RPMI8226 (cell line): ENCODE measurements at regions not wholly inside any gene's neighbourhood (a gene's known extent, or its start where the extent isn't known, plus 50 kb on each side); places are given as distances from the start of the nearest gene placed in this dataset.
"Not testable (repeated sequence)": the region's sequence is repeated elsewhere in the genome, so short reads cannot be mapped to it uniquely, and the experiment has no call there.

ENCODE experiments used
- DNase-seq: peaks from one replicate; pipeline ENCODE4 v3.0.0-alpha.2; 2015

DNA sequence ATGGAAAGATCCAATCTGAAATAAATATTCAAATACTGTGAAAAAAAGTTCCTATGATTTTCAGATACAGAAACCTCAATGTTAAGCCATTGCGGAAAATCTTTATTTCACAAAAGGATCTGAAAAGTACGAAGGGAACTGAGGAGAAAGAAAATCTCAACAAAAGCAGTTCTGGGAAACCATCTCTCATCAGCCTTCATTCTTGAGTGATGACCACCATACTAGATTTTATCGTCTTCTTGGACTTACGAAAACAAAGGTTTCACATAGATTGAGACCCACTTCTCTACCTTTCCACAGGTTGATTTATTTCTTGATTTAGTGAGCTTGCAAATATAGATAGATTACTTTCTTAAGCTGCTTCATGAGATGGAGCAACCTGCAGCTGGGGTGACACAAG, 293.4 kb upstream of the LYZL1 start:
- no peak for DNase-seq

DNA sequence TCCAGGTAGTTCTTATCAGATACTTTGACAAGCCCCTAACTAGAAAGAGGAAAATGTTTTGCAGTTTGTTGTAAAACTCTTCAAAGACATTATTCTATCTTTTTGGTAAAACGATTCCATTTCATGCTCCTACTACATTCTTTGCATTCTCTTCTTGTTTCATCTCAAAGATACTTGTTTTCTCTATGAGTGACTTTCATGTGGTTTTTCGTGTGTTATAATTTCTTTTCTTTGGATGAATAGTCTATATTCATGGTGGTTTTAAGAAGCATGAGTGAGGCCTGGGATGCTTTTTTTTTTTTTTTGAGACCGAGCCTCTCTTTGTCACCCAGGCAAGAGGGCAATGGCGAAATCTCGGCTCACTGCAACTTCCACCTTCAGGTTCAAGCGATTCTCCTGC, 292.5 kb upstream of the LYZL1 start:
- no peak for DNase-seq

DNA sequence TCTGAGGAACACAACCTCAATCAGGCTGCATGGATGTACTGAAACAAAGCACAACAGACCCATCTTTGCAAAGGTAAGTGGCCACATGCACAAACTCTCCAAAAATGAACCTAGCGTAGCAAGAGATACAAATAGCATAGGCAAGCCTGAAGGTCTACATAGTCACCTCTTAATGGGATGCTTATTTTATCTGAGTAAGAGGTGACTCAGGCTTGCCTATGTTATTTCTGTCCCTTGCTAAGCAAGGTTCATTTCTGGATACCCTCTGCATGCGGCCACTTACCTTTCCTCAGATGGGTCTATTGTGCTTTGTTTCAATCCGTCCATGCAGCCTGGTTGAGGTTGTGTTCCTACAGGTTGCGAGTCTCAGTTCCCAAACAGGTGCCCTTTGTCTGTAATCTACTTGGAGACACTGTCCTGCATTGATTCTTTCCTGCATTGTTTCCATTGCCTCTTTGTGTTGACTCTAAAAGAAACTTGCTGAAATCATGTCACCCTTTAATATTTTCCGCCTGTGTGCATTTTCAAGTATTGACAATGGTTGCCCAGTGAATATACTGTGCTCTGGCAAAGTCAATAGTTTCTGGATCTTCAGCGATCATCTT, 291.8 kb upstream of the LYZL1 start:
- DNase-seq: no peak

DNA sequence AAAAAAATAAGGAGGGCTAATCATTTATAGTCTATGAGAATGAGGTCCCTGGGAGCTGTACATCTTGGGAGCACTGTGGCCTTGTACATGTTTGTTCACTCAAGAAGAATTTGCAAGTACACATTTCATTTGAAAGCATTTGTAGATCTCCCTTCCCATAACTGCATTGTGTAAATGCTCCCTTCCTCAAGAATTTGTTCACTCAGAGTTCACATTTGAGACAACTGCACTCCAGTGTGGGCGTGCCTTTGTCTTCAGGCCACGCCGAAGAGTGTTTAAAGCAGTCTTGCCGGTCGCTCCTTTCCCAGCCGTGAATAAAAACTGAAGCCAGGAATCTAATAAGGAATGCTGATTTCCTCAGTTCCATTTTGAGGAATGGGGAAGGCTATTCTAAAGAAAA, 291.1 kb upstream of the LYZL1 start:
- DNase-seq: no peak

DNA sequence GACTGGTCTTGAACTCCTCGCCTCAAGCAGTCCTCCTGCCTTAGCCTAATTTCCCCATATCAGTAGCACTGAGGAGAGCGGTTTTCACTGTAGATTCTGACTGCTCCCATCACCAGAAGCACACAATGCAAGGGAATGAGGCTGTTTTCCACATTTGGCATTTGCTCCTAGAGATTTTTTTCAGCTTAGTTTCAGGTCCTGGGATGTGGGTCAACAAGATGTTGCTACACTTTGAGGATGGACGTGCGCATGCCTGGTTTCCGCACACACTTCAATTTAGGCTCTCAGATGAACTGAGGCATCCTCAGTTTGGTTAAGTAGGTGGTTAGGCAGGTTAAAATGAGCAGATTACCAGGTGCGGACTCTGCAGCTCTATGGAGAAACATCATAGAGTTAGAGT, 287.1 kb upstream of the LYZL1 start:
- DNase-seq: no peak

DNA sequence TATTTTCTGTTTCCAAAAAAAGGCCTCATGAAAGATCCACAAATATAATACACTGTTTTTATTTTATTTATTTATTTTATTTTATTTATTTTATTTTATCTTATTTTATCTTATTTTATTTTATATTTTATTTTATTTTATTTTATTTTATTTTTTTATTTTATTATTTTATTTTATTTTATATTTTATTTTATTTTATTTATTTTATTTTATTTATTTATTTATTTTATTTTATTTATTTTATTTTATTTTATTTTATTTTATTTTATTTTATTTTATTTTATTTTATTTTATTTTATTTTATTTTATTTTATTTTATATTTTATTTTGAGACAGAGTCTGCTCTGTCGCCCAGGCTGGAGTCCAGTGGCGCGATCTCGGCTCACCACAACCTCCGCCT, 285.9 kb upstream of the LYZL1 start:
- not testable (repeated sequence) for DNase-seq

DNA sequence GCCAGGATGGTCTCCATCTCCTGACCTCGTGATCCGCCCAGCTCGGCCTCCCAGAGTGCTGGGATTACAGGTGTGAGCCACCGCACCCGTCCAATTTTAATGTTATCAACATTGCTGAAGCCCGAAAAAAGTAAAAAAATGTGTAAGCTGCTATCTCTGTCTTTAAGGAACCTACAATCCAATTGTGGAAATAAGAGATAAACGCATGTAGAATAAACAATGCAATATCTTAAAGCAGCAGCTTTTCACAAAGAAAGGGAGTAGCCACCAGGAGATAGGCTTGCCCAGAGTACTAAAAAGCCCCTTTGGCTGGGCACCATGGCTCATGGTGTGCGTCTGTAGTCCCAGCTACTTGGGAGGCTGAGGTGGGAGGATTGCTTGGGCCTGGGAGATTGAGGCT, 282.9 kb upstream of the LYZL1 start:
- DNase-seq: no peak

DNA sequence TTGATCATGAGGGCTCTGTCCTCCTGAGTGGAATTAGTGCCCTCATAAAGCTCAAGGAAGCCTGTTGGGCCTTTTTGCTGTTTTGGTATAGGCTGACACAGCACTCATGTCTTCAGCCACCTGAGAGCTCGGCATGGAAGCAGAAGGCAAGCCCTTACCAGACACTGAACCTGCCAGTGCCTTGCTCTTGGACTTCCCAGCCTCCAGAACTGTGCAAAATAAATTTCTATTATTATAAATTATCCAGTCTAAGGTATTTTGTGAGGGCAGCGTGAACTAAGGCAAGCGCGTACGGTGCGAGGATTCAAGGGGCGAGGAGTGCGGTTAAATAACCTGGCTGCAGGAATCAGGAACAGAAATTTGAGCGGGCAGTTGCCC, 281.5 kb upstream of the LYZL1 start:
- no peak for DNase-seq

DNA sequence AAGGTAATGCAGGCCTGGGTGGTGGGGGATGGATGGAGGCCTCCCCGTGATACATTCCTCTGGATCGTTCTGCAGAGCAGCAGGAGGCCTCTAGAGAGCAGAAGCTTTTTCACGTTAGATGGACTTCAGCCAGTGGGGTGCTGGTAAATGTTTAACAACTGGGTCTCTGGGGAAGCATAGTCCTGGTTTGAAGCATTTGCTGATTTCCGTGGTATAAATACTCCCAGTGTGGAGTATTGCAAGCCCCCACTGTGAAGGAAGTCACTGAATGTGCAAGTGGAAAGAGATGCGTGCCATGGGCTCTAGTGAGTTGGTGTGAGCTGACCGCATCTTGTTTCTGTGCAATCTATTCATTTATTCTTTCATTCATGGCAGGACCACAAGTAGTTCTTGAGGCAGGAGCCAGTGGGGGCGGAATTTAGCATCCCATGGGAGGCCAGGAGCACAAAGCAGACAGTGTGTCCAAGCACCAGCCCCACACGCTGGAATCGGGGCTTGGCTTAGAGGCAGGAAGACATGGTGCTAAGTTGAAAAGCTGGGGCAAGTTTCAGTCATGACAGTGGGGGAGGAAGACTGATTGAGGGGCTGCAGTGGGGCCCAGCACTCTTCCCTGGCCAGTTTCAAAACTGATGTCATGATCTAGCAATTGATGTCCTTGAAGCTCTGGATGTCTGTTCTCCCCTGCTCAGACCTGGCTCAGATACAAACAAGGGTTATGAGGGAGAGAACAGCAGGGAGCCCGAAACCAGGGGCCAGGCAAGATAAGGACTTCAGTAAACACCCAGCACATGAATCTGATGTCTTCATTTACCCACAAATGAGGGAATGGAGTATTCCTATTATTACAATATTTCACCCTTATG, 280.9 kb upstream of the LYZL1 start:
- no peak for DNase-seq

DNA sequence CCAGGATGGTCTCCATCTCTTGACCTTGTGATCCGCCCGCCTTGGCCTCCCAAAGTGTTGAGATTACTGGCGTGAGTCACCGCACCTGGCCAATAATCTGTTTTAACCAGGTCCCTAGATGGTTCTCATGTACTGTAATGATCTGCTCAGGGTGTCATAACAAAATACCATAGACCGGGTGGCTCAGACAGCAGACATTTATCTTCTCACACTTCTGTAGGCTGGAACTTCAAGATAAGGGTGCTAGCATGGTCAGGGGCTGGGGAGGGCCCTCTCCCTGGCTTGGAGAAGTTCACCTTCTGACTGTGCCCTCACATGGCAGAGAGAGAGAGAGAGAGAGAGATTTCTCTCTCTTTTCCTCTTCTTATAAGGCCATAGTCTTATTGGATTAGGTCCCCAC, 279.4 kb upstream of the LYZL1 start:
- no peak for DNase-seq

DNA sequence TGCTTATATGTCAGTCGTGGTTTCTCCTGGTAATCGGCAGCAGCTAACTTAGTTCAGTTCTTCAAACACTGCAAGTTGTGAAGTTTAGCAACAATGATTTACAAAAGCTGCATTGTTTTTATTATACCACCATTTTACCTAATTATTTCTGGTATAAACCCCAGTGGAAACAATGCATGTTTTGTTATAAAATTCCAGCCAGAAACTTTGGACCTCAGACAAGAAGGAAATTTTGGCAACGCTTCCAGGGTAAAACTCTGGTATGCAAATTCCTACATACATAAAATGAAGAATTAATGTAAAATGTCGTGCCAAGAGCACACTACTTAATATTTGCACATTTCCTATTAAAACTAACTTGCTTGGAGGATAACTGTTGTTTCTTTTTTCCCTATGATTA, 277.4 kb upstream of the LYZL1 start:
- DNase-seq: no peak

DNA sequence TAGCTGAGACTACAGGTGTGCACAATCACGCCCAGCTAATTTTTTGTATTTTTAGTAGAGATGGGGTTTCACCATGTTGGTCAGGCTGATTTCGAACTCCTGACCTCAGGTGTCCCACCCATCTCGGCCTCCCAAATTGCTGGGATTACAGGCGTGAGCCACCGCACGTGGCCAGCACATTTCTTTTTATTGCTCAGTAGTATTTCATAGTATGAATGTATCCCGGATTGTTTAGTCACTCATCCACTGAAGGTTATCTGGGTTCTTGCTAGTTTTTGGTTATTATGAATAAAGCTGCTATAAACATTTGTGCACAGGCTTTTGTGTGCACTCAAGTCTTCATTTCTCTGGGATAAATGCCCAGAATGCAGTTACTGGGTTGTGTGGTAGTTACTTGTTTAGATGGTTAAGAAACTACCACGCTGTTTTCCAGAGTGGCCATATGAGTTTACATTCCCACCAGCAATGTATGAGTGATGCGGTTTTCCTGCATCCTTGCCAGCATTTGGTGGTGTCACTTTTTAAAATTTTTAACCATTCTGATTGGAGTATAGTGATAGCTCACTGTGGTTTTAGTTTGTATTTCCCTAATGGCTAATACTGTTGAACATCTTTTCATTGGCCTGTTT, 275.8 kb upstream of the LYZL1 start:
- DNase-seq: no peak

DNA sequence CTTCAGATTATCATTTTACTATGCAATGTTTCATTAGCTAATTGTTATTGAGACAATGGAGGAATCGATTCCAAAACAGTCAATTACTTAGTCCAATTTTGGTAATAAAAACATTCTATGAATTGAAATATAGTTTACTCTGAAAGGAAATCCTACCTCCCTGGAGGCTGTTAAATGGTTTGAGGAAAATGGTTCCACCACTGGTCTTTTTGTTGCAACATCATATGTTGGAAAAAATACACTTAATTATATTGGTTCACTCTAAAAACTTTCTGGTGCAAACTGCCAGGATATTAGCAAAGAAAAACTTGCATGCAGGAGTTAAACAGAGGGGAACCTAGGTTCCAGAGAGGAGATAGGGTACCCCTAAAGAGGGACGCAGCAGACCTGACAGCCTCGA, 267.3 kb upstream of the LYZL1 start:
- DNase-seq: no peak

DNA sequence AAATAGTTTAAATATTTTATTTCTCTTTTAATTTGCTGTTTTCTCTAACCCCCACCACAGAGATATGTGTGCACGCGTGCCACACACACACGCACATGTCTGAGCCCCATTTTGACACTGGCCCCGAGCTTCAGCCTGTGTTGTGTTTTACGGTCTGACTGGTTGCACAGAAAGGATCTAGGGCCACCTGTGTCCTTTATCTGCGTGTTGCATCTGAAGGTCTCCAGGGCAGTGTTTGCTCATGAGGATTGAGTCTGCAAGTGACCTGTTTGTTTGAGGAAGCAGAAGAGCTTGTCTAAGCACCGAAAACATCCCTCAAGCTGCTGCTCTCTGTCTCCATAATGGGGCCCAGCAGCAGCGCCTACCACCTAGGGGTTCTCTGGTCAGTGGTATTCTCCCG, 266.4 kb upstream of the LYZL1 start:
- no peak for DNase-seq

DNA sequence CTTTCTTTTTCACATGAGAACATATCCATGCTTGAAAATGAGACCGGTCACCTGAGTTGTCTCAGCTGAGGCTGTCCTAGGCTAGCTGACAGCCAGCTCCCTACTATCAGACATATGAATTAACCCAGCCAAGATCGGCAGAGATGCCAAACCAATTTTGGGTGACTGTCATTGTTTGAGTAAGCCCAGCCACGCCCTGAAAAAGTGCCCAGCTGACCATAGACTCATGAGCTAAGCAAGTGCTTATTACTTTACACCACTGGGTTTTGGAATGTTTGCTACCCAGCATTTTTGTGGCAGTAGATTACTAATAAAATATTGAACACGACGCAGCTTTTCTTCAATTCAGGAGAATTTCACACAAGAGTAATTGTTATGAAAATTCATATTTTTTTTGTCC, 265.2 kb upstream of the LYZL1 start:
- no peak for DNase-seq

DNA sequence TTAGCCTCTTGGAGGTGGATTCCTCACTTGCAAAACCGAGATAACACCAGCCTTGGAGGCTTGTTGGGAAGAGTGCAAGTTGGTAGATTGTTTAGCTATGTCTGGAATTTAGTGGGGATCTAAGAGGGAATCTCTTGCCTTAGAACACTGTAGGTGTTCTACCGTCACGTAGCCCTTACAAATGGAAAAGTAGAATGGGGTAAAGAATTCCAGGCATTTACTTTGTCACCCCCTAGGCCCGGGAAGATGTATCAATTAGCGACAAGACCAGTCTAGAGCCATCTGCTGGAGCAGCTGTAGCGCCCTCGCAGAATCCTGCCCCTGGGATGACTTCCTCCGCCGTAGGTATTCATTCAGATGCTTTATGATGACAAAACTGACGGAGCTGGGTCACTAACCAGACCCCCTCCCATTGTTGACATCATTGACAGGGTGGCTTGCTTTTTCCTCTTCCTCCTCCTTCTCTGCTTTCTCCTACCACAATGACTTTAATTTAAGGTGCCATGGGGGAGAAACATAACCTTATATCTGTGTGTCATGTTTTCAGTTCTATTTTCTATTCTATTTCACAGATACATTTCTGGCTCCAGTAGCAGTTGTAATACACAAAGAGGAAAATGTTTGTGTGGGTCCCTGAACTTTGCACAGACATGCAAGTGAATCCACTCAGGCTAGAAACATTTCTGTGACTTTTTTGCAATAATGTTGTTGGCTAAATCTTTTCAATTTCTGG, 262.6 kb upstream of the LYZL1 start:
- DNase-seq: no peak

DNA sequence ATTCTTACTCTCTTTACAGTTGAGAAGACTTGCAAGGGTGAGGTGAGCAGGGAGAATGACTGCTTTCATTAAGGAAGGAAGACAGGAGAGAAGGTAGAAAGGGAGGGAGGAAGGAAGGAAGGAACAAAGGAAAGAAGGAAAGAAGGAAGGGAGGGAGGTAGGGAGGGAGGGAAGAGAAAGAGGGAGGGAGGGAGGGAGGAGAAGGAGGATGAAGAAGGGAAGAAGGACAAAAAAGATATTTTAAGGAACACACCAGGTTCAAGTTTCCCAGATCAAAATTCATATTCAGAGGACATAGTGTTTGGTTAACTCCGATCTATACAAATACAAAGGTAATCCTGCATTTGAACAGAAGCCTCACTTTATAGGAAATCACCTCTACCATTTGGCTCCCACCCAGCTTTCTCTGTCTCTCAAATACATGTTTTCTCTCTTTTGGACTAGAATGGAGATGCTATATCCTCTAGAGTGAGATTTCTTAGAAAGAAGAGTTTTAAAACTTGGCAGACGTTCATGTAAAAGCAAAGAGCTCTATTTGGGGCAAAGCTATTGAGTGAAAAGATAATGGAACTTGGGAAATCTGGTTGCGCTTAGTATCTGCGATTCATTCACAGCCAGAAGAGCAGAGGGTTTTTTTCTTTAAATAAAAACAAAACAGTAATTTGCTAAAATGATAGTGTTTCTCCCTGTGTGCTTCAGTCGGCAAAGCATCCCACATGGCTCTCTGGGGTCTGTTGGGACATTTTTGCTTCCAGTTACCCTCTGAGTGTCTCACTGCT, 261.9 kb upstream of the LYZL1 start:
- DNase-seq: no peak

DNA sequence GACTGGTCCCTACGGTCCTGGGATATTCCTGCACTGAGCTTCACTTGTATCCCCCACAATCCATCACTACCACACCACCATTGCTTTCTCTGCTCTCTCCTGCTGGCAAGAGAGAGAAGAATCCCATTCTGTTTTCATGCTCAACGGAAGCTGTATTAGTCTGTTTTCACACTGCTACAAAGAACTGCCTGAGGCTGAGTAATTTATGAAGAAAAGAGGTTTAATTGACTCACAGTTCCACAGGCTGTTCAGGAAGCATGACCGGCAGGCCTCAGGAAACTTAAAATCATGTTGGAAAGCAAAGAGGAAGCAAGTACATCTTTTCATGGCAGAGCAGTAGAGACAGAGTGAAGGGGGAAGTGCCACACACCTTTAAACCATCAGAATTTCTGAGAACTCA, 260.4 kb upstream of the LYZL1 start:
- DNase-seq: no peak

DNA sequence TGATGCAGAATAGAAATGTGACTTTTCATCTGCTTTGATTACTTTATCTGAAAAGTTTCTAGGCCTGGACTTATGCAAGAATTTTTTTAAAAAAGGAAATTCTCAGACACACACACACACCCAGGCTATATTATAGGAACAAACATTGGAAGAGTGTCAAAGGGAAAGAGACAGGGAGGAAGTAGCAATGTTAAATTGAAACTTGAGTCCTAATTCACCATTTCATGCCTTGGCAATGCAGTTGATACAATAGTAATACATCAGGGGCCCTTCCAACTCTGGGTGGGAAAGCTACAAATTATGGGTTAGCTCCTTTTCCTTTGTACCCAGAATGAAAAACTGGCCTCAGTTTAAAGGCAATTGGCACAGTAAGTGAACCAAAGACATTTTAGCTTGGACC, 258.0 kb upstream of the LYZL1 start:
- DNase-seq: no peak

DNA sequence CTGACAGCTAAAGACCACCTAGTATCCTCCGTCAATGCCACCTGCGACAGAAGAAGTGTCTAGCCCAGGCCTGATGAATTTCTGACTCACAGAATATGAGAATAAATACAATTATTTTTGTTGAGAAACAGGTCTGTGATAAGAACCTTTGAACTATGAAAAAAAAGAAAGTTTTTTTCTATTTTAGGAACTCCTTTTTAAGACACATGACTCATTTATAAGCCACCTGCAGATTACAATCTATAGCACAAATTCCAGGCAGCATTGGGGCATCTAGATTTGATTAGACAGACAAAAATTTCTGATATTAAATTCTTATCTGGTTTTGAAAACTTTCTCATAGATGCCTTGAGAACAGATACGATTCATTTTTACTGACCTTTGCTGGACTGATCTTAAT, 256.7 kb upstream of the LYZL1 start:
- DNase-seq: no peak

DNA sequence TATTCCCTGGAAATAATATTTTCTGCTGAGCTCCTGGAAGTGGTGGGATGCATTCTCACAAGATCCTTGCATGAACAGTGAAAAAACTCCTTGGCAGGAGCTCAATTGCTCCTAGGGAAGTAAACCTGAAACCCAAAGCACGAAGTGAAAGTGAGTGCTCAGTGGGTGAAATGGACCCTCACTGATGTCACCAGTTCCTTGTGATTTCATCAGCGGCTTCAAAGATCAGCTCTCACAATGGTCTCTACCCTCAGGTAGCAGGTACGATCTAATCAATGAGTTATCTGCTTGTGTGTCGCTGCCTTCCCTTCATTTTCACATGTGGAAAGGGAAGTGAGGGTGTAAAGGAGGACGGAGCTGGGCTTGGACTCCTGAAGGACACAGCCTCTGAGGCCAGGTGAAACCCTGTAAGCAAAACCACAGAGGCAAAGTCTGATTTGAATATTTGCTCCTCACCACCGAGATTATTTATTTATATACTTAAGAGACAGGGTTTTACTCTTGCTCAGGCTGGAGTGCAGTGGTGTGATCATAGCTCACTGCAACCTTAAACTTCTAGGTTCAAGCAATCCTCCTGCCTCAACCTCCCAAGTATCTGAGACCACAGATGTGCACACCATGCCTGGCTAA, 255.4 kb upstream of the LYZL1 start:
- DNase-seq: no peak

DNA sequence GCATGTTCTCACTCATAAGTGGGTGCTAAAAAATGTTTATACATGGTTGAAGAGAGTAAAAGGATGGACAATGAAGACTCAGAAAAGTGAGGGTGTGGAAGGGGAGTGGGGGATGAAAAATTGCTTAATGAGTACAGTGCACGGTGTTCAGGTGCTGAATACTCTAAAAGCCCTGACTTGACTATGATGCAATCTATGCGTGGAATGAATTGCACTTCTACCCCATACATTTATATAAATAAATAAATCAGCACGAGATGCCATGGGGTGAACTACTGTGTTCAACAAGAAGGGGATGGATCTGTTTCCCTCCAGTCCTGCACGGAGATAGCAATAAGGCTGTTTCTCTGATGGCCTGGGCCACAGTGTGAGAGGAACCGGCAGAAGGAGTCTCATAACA, 254.3 kb upstream of the LYZL1 start:
- no peak for DNase-seq
